B cell (primary cell): ENCODE measurements at regions not wholly inside any gene's neighbourhood (a gene's known extent, or its start where the extent isn't known, plus 50 kb on each side); places are given as distances from the start of the nearest gene placed in this dataset.

ENCODE experiments used
- ATAC-seq: fragments of 200-7000 bp; cut with Tn5 transposase; one replicate; pipeline ENCODE4 v1.10.0; 2021; ENCODE audit warnings: low read depth, mild to moderate bottlenecking, moderate number of reproducible peaks, moderate library complexity
- CTCF ChIA-PET: fragments of 350-600 bp; sonication (Branson Sonifier 250); formaldehyde crosslinking; loops from one replicate; lab custom pipeline; 2021; ENCODE audit warnings: antibody characterized with exemption, inconsistent platforms; lab: Charles Lee
- POLR2A ChIA-PET: fragments of 350-600 bp; sonication (Branson Sonifier 250); formaldehyde crosslinking; loops from one replicate; lab custom pipeline; 2021; ENCODE audit warnings: antibody characterized with exemption; lab: Charles Lee
- DNase-seq: peaks from one replicate; pipeline ENCODE4 v3.0.0; 2013
- H2AFZ ChIP-seq: 2 replicates; pipeline ENCODE4 v1.6.1; 2012; ENCODE audit warnings: mild to moderate bottlenecking, low read depth, low read length; ENCODE audit not compliant: insufficient read depth, poor library complexity, severe bottlenecking
- H3K27ac ChIP-seq, 2 donors: 1 replicate in 1 of 2; 2 replicates in 1 of 2; pipeline ENCODE4 v1.5.1; 2012 to 2013; ENCODE audit warnings: low read length in 2 of 2, mild to moderate bottlenecking in 2 of 2, moderate library complexity in 1 of 2
- H3K27me3 ChIP-seq, 4 experiments: fragments of 200-600 bp in 1 of 4; sonication (generic) in 1 of 4; replicated peaks in 1 of 4; 1 replicate in 2 of 4; 2 replicates in 2 of 4; pipeline versions ENCODE4 v1.6.1 to v1.7.0; 2013 to 2016; ENCODE audit warnings: low read length in 3 of 4, mild to moderate bottlenecking in 2 of 4, mixed read lengths in 1 of 4, moderate library complexity in 1 of 4; ENCODE audit not compliant: insufficient read depth in 4 of 4, control insufficient read depth in 3 of 4; ENCODE audit errors: control extremely low read depth in 1 of 4
- H3K36me3 ChIP-seq, 2 experiments: replicated peaks in 1 of 2; 1 replicate in 1 of 2; 2 replicates in 1 of 2; pipeline versions ENCODE4 v1.6.1 to v1.7.1; 2013; ENCODE audit warnings: low read length in 1 of 2; ENCODE audit not compliant: insufficient read depth in 2 of 2, control insufficient read depth in 1 of 2; ENCODE audit errors: control extremely low read depth in 1 of 2, extremely low read depth in 1 of 2
- H3K4me1 ChIP-seq, 2 donors: fragments of 200-600 bp in 1 of 2; sonication (generic) in 1 of 2; 1 replicate in 1 of 2; 2 replicates in 1 of 2; pipeline versions ENCODE4 v1.5.1 to v1.6.1; 2013 to 2017; ENCODE audit warnings: low read length in 2 of 2; ENCODE audit not compliant: control insufficient read depth in 2 of 2, insufficient read depth in 2 of 2
- H3K4me2 ChIP-seq: replicated peaks from 2 replicates; pipeline ENCODE3; 2012; ENCODE audit warnings: mild to moderate bottlenecking, low read depth, low read length; ENCODE audit not compliant: poor library complexity, severe bottlenecking
- H3K4me3 ChIP-seq, 5 experiments: fragments of 200-600 bp in 1 of 5; sonication (generic) in 1 of 5; 1 replicate in 3 of 5; 2 replicates in 2 of 5; pipeline versions ENCODE4 v1.5.1 to v1.7.0; 2011 to 2016; ENCODE audit warnings: low read length in 4 of 5, mild to moderate bottlenecking in 4 of 5, low read depth in 2 of 5, control low read depth in 1 of 5, moderate library complexity in 1 of 5; ENCODE audit not compliant: insufficient read depth in 1 of 5; ENCODE audit errors: control extremely low read depth in 1 of 5, extremely low read depth in 1 of 5
- H3K79me2 ChIP-seq: fragments of 200-600 bp; sonication (generic); one replicate; pipeline ENCODE4 v1.6.0; 2016; ENCODE audit warnings: low read length; ENCODE audit not compliant: control insufficient read depth, insufficient read depth
- H3K9ac ChIP-seq: fragments of 200-600 bp; sonication (generic); 2 replicates; pipeline ENCODE4 v1.6.1; 2017; ENCODE audit warnings: mild to moderate bottlenecking, low read length, moderate library complexity
- H3K9me3 ChIP-seq, 3 donors: one replicate each; pipeline versions ENCODE4 v1.6.1 to v1.7.1; 2013; ENCODE audit warnings: low read length in 2 of 3; ENCODE audit not compliant: control insufficient read depth in 2 of 3, insufficient read depth in 1 of 3; ENCODE audit errors: control extremely low read depth in 1 of 3
- H4K20me1 ChIP-seq: 2 replicates; pipeline ENCODE4 v1.6.0; 2012; ENCODE audit warnings: mild to moderate bottlenecking, low read length; ENCODE audit not compliant: insufficient read depth, control insufficient read depth, poor library complexity, severe bottlenecking
- H3K27ac Mint-ChIP-seq: one replicate; pipeline ENCODE4 v1.8.0; 2021; ENCODE audit warnings: mixed read lengths
- H3K27me3 Mint-ChIP-seq: one replicate; pipeline ENCODE4 v1.8.0; 2021; ENCODE audit warnings: mixed read lengths
- H3K4me1 Mint-ChIP-seq: one replicate; pipeline ENCODE4 v1.8.0; 2021; ENCODE audit warnings: mixed read lengths
- H3K4me3 Mint-ChIP-seq: one replicate; pipeline ENCODE4 v1.8.0; 2021; ENCODE audit warnings: mixed read lengths
- H3K9me3 Mint-ChIP-seq: one replicate; pipeline ENCODE4 v1.8.0; 2022; ENCODE audit warnings: mixed read lengths; ENCODE audit not compliant: insufficient read depth
- CTCF ChIP-seq: fragments of 200-600 bp; IDR thresholded peaks from one replicate; pipeline ENCODE4 v1.8.0; 2022; ENCODE audit warnings: antibody characterized with exemption, mild to moderate bottlenecking
- EZH2 ChIP-seq: IDR thresholded peaks from 2 replicates; pipeline ENCODE4 v1.6.1; 2012; ENCODE audit warnings: borderline replicate concordance, low read depth, mild to moderate bottlenecking, moderate library complexity, low read length; ENCODE audit not compliant: insufficient read depth, poor library complexity, severe bottlenecking
- WGBS: methylation state at CpG from one replicate; pipeline ENCODE4 v1.1.5; 2013; ENCODE audit warnings: missing lambda C conversion rate; ENCODE audit not compliant: insufficient coverage; 5-methylcytosine and 5-hydroxymethylcytosine counted together
- intact Hi-C: fragments of 100-400 bp; cut with micrococcal nuclease; formaldehyde crosslinking; loops from one replicate; pipeline ENCODE4 v1.10.0; 2022

DNA sequence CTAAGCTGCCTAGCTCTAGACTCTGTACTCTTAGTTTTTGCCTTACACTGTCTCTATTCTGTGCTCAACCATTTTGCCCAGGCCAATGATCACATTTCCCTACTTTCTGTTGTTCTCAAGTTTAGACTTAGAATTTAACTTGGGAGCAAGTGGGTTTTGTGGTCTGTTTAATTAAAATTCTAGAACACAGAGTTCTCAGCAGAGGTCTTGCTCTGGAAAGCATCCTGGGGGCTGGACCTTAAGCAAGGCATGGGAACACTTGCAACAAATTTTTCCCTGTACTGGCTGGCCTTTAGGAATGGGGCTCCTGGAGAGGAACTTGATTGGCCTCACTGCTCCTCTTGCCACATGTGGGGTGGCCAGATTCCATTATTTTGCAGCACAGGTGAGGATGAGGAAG, 236.3 kb upstream of the LRTM1 start:
- no peaks in the 10 kb centered on the region for H3K79me2 ChIP-seq
- peaks cover 0 to 4% (median 0%) of the 10 kb centered on the region in 3 donors for H3K9me3 ChIP-seq
- DNase-seq: no peak
- H4K20me1 ChIP-seq: no peaks in the 10 kb centered on the region
- no peak overlapping the region for H3K9ac ChIP-seq
- ChIA-PET POLR2A (no interaction called here), CTCF (no interaction called here)
- peaks cover 3% of the 10 kb centered on the region for H3K9me3 Mint-ChIP-seq
- no peak overlapping the region for H3K4me3 ChIP-seq
- no peaks in the 10 kb centered on the region for H3K36me3 ChIP-seq
- H2AFZ ChIP-seq: no peak overlapping the region
- H3K4me2 ChIP-seq: no peak overlapping the region
- no peaks in the 10 kb centered on the region for H3K27me3 ChIP-seq
- H3K27ac Mint-ChIP-seq: no peak overlapping the region
- intact Hi-C loops: no loop called here
- H3K4me1 ChIP-seq: no peaks in the 10 kb centered on the region
- ATAC-seq: no peak
- no peak overlapping the region for H3K27ac ChIP-seq
- TF ChIP-seq CTCF (no peak), EZH2 (no peak)
- no peaks in the 10 kb centered on the region for H3K27me3 Mint-ChIP-seq
- H3K4me3 Mint-ChIP-seq: no peak overlapping the region
- H3K4me1 Mint-ChIP-seq: no peaks in the 10 kb centered on the region

DNA sequence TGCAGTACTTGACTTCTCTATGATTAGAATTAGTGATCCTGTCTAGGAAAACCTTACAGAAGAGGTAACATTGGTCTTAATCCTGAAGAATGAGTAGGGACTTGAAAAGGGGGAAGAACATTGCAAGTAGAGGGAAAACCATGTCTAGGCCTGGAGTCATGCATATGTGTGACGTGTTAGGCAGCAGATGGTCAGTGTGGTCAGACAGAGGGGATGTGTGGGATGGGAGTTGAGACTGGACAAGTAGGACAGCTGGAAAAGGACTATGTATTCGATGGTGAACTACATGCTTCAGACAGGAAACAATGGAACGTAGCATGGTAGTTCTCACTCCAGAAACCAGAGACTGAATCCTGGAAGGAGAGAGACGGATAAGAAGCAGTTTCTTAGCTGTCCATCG, 235.6 kb upstream of the LRTM1 start:
- H3K9me3 Mint-ChIP-seq: peaks cover 3% of the 10 kb centered on the region

More for the DNA sequence above, 235.6 kb upstream of the LRTM1 start:
- 93% methylated on average over 3 of the region's 5 CpGs for WGBS
- H3K79me2 ChIP-seq: no peaks in the 10 kb centered on the region
- H3K4me3 ChIP-seq: no peak overlapping the region
- no peak overlapping the region for H3K4me3 Mint-ChIP-seq
- CTCF ChIA-PET: no interaction called here
- H3K27me3 ChIP-seq: no peaks in the 10 kb centered on the region
- no peaks in the 10 kb centered on the region for H3K36me3 ChIP-seq
- H3K27ac Mint-ChIP-seq: no peak overlapping the region
- no peak for TF ChIP-seq EZH2
- no peak for TF ChIP-seq CTCF
- DNase-seq (no peak), ATAC-seq (no peak)
- H3K9ac ChIP-seq: no peak overlapping the region
- no peak overlapping the region for H2AFZ ChIP-seq
- H3K27me3 Mint-ChIP-seq: no peaks in the 10 kb centered on the region
- no peaks in the 10 kb centered on the region for H4K20me1 ChIP-seq
- peaks cover 0 to 4% (median 0%) of the 10 kb centered on the region in 3 donors for H3K9me3 ChIP-seq
- H3K27ac ChIP-seq: no peak overlapping the region
- no peaks in the 10 kb centered on the region for H3K4me1 ChIP-seq
- intact Hi-C loops: no loop called here
- H3K4me2 ChIP-seq: no peak overlapping the region
- H3K4me1 Mint-ChIP-seq: no peaks in the 10 kb centered on the region
- POLR2A ChIA-PET: no interaction called here
